Loucy (cell line): ENCODE measurements at regions not wholly inside any gene's neighbourhood (a gene's known extent, or its start where the extent isn't known, plus 50 kb on each side); places are given as distances from the start of the nearest gene placed in this dataset.

ENCODE experiments used
- H2AFZ ChIP-seq: fragments of 200-600 bp; sonication (generic); 2 replicates; pipeline ENCODE4 v1.6.0; 2016; ENCODE audit warnings: antibody characterized with exemption, mild to moderate bottlenecking, low read length, moderate library complexity
- H3F3A ChIP-seq: fragments of 200-600 bp; 2 replicates; pipeline ENCODE4 v1.6.0; 2016; ENCODE audit warnings: antibody characterized with exemption, low read depth, mild to moderate bottlenecking
- H3K27me3 ChIP-seq: fragments of 200-600 bp; sonication (generic); 2 replicates; pipeline ENCODE4 v1.6.1; 2014; ENCODE audit warnings: low read length, mild to moderate bottlenecking; ENCODE audit not compliant: insufficient read depth, poor library complexity, severe bottlenecking
- H3K36me3 ChIP-seq: fragments of 200-600 bp; sonication (generic); 2 replicates; pipeline ENCODE4 v1.6.1; 2016; ENCODE audit warnings: low read length; ENCODE audit not compliant: insufficient read depth
- H3K4me1 ChIP-seq: fragments of 200-600 bp; sonication (generic); 2 replicates; pipeline ENCODE4 v1.5.1; 2014; ENCODE audit warnings: low read length, mild to moderate bottlenecking; ENCODE audit not compliant: insufficient read depth, poor library complexity, severe bottlenecking
- H3K4me2 ChIP-seq: fragments of 200-600 bp; sonication (generic); 2 replicates; pipeline ENCODE4 v1.6.0; 2014; ENCODE audit warnings: antibody characterized with exemption, low read length, low read depth, mild to moderate bottlenecking; ENCODE audit not compliant: poor library complexity, severe bottlenecking
- H3K4me3 ChIP-seq: fragments of 200-600 bp; sonication (generic); 2 replicates; pipeline ENCODE4 v1.5.1; 2014; ENCODE audit warnings: low read length, mild to moderate bottlenecking, mixed read lengths; ENCODE audit not compliant: poor library complexity, severe bottlenecking
- H3K79me2 ChIP-seq: fragments of 200-600 bp; sonication (generic); 2 replicates; pipeline ENCODE4 v1.6.1; 2014; ENCODE audit warnings: low read length; ENCODE audit not compliant: insufficient read depth
- H3K9ac ChIP-seq: fragments of 200-600 bp; sonication (generic); 2 replicates; pipeline ENCODE4 v1.6.0; 2014; ENCODE audit warnings: mild to moderate bottlenecking, low read depth, low read length, moderate library complexity; ENCODE audit not compliant: poor library complexity, severe bottlenecking
- H3K9me2 ChIP-seq: fragments of 200-600 bp; sonication (generic); replicated peaks from 2 replicates; pipeline ENCODE4 v1.6.1; 2016; ENCODE audit warnings: low read depth, low read length, mixed read lengths
- H3K9me3 ChIP-seq: fragments of 200-600 bp; sonication (generic); 2 replicates; pipeline ENCODE4 v1.6.1; 2014; ENCODE audit warnings: mild to moderate bottlenecking, antibody characterized with exemption, low read length, low read depth; ENCODE audit not compliant: insufficient read depth
- H4K20me1 ChIP-seq: fragments of 200-600 bp; sonication (generic); 2 replicates; pipeline ENCODE4 v1.6.0; 2014; ENCODE audit warnings: antibody characterized with exemption, low read length, mild to moderate bottlenecking; ENCODE audit not compliant: insufficient read depth, poor library complexity, severe bottlenecking
- EZH2phosphoT487 ChIP-seq: fragments of 200-600 bp; IDR thresholded peaks from 2 replicates; pipeline ENCODE4 v1.6.1; 2018; ENCODE audit warnings: antibody characterized with exemption, mild to moderate bottlenecking, moderate library complexity, borderline replicate concordance
- TF ChIP-seq, protein P1 (sequence below): fragments of 200-600 bp; sonication (generic); conservative IDR thresholded peaks from 2 replicates; pipeline ENCODE4 v1.5.1; 2014; ENCODE audit warnings: mild to moderate bottlenecking, antibody characterized with exemption, low read length

DNA sequence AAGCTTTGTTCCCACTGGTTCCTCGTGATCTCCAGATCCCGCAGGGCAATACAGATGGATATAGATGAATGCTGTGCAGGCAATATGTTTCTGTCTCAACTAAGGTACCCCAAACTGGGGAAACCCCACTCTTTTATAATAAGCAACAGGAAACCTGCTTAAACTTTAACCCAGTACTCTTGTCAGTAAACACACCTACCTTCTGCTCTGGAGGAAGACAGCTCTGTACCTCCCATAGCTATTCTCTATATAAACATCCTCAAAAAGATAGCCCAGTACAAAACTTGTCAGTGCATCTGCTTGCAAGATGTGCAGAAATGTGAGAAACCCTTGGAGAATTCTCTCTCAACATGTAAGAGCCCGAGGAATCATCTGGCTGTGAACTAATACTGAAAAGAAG is 583.6 kb downstream of the OLFM4 start:
- no peaks in the 10 kb centered on the region for H4K20me1 ChIP-seq
- no peaks in the 10 kb centered on the region; the same call in 1 of the 2 replicates for H3K9me2 ChIP-seq
- H3K4me2 ChIP-seq, result no peak overlapping the region
- H3F3A ChIP-seq, result no peaks in the 10 kb centered on the region
- no peaks in the 10 kb centered on the region for H3K27me3 ChIP-seq
- no peak overlapping the region for H2AFZ ChIP-seq
- H3K36me3 ChIP-seq, result no peaks in the 10 kb centered on the region
- no peak overlapping the region for H3K4me3 ChIP-seq
- no peaks in the 10 kb centered on the region for H3K9me3 ChIP-seq
- H3K9ac ChIP-seq, result no peak overlapping the region
- TF ChIP-seq, protein P1, sequence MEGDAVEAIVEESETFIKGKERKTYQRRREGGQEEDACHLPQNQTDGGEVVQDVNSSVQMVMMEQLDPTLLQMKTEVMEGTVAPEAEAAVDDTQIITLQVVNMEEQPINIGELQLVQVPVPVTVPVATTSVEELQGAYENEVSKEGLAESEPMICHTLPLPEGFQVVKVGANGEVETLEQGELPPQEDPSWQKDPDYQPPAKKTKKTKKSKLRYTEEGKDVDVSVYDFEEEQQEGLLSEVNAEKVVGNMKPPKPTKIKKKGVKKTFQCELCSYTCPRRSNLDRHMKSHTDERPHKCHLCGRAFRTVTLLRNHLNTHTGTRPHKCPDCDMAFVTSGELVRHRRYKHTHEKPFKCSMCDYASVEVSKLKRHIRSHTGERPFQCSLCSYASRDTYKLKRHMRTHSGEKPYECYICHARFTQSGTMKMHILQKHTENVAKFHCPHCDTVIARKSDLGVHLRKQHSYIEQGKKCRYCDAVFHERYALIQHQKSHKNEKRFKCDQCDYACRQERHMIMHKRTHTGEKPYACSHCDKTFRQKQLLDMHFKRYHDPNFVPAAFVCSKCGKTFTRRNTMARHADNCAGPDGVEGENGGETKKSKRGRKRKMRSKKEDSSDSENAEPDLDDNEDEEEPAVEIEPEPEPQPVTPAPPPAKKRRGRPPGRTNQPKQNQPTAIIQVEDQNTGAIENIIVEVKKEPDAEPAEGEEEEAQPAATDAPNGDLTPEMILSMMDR, result no peak
- no peaks in the 10 kb centered on the region for H3K4me1 ChIP-seq
- H3K79me2 ChIP-seq, result no peaks in the 10 kb centered on the region

DNA sequence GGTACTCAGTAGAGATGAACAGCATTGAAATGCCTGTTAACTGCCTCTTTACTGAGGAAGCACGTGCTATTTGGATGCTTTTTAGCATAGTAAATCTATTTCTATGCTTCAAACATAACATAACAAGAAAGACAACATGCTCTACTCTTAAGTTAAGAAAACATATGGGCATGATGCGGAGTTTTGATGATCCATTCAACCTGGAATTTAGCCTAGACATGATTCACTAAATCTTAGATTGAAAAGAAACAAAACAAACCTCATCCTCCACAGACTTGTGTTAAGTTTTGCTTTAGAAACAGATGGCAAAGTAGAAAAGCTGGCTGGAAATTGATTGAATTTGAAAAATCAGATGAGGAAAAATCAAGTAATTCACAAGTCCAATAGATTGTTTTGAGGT is 593.8 kb downstream of the OLFM4 start:
- Histone ChIP-seq H2AFZ (no peak overlapping the region), H3K4me1 (no peaks in the 10 kb centered on the region)
- TF ChIP-seq, protein P1, result no peak
- TF ChIP-seq EZH2phosphoT487, result no peak

DNA sequence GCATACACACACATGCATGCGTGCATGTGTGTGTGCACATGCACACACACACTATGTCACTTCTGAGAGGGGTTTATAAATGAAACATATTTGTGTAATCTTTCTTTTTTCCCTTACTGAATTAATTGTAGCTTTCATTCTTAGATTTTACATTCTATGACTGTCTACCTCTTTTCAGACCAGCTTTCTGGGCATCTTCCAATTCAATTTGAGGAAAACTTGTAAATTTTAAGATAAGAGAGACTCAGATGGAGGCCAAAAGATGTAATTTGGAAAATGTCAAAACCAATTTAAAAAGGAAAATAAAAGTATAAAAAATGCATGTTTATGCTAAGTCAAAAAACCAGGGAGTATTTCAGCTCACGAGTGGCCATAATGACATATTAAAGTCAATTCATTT is 594.5 kb downstream of the OLFM4 start:
- no peaks in the 10 kb centered on the region for H3K27me3 ChIP-seq
- no peak overlapping the region for H3K9ac ChIP-seq
- no peak overlapping the region for H3K4me3 ChIP-seq
- no peaks in the 10 kb centered on the region for H3K9me3 ChIP-seq
- no peaks in the 10 kb centered on the region for H3F3A ChIP-seq
- no peaks in the 10 kb centered on the region for H4K20me1 ChIP-seq
- no peak overlapping the region for H2AFZ ChIP-seq
- no peak overlapping the region for H3K4me2 ChIP-seq
- H3K4me1 ChIP-seq, result no peaks in the 10 kb centered on the region
- H3K79me2 ChIP-seq, result no peaks in the 10 kb centered on the region
- no peak for TF ChIP-seq EZH2phosphoT487
- TF ChIP-seq, protein P1, result no peak
- no peaks in the 10 kb centered on the region for H3K36me3 ChIP-seq
- no peaks in the 10 kb centered on the region for H3K9me2 ChIP-seq

More for the DNA sequence above, 593.8 kb downstream of the OLFM4 start:
- Histone ChIP-seq H3K27me3 (no peaks in the 10 kb centered on the region), H3K9ac (no peak overlapping the region), H4K20me1 (no peaks in the 10 kb centered on the region), H3K79me2 (no peaks in the 10 kb centered on the region), H3K9me2 (no peaks in the 10 kb centered on the region), H3K4me2 (no peak overlapping the region), H3K36me3 (no peaks in the 10 kb centered on the region), H3K9me3 (no peaks in the 10 kb centered on the region), H3K4me3 (no peak overlapping the region), H3F3A (no peaks in the 10 kb centered on the region)
